ENCODE measurements at regions not wholly inside any gene's neighbourhood (a gene's known extent, or its start where the extent isn't known, plus 50 kb on each side); places are given as distances from the start of the nearest gene placed in this dataset.
A peak's percentile ranks its signal among the peaks of the same experiment; 100 is the strongest.

DNA sequence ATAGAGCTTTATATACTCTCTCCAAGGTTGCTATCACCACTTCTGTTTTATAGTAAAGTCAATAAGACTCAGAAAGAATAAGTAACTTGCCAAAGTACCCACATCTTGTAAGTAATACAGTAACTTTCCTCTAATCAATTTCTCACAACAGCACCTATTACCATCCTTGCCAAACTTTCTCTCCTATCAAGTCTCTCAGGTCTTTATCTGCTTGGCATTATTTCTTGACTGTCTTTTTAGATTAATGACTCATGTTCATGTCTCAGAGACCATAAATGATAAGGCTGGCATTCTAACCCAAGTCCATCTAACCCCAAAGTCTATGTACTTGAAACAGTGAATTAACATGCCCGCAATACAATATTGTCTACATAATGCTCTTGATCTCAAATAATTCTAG is 618.0 kb upstream of the ZEB2 start:
- no peak for DNase-seq (ENCODE audit: low spot score)

DNA sequence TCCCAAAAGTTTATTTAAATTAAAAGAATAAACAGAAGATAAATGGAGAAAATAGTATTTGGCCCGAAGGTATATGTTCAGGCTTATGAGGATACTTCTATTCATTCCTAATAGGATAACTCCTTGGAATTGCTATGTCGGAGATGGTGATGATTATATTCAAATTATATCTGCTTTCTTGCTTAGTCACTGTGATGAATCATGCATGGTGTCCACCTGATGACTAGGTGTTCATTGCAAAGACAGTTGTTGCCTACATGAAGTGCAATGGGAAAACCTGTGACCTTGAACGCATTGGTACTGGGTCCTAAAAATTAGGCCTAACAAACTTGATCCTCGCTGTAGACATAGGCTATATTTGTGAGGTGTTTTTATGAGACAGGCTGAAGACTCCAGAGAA is 617.3 kb upstream of the ZEB2 start:
- no peak for DNase-seq (ENCODE audit: low spot score)

DNA sequence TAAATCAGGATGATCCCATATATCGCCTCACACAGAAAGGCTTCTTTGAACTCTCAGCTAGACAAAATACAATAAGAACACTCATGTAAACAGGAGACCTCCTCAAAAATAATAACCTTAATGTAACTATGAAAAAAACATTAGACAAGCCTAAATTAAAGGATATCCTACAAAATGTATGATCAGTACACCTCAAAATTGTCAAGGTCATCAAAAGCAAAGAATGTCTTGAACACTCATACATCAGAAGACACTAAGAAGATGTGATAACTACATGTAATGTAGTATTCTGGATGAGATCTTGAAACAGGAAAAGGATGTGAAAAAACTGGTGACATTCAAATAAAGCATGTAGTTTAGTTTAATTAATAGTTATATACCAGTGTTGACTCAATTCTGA is 616.8 kb upstream of the ZEB2 start:
- no peak for DNase-seq (ENCODE audit: low spot score)

GRCh38 chr2:145126146-145126545 is 606.2 kb upstream of the ZEB2 start:
- DNase-seq (ENCODE audit: low spot score): no peak

DNA sequence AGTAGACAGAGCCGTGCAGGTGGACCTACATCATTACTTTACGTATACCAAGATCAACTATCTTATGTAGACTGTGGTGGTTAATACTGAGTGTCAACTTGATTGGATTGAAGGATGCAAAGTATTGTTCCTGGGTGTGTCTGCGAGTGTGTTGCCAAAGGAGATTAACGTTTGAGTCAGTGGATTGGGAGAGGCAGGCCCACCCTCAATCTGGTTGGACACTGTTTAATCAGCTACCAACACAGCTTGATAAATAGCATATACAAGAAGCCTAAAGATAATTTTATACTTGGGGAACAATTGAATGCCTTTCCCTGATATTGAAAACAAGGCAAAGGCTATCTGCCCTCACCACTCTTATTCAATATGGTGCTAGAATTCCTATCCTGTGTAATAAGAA is 604.2 kb upstream of the ZEB2 start:
- DNase-seq (ENCODE audit: low spot score): no peak

- no peak for DNase-seq (ENCODE audit: low spot score)
Measured at GRCh38 chr2:145123606-145124005, 603.7 kb upstream of the ZEB2 start.

- no peak for DNase-seq (ENCODE audit: low spot score)
Measured at GRCh38 chr2:145119225-145119624, 599.3 kb upstream of the ZEB2 start.

GRCh38 chr2:145116834-145117725 is 597.2 kb upstream of the ZEB2 start:
- DNase-seq (ENCODE audit: low spot score): no peak

- DNase-seq (ENCODE audit: low spot score): no peak
Measured at GRCh38 chr2:145116056-145116455, 596.1 kb upstream of the ZEB2 start.

DNA sequence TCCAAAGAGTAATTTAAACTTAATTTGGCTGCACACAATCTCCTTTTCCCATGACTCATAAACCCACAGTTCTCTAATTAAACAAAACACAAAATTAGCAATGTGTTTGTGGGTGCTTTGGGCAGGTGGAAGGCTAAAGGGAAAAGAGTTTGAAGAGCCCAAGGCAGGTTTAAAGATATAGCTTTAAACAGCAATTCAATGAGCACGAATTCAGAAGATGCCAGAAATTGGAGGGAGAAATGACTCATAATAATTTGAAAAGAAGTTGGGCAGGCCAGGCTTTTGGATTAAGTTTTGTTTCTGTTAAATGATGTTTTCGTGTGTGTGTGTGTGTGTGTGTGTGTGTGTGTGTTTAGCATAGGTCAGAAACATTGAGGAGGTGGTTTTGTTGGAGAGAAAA is 594.8 kb upstream of the ZEB2 start:
- DNase-seq (ENCODE audit: low spot score): no peak

- no peak for DNase-seq (ENCODE audit: low spot score)
Measured at GRCh38 chr2:145112467-145112866, 592.5 kb upstream of the ZEB2 start.

GRCh38 chr2:145110668-145111356 is 590.9 kb upstream of the ZEB2 start:
- no peak for DNase-seq (ENCODE audit: low spot score)

- no peak for DNase-seq (ENCODE audit: low spot score)
Measured at GRCh38 chr2:145108959-145109710, 589.2 kb upstream of the ZEB2 start.

DNA sequence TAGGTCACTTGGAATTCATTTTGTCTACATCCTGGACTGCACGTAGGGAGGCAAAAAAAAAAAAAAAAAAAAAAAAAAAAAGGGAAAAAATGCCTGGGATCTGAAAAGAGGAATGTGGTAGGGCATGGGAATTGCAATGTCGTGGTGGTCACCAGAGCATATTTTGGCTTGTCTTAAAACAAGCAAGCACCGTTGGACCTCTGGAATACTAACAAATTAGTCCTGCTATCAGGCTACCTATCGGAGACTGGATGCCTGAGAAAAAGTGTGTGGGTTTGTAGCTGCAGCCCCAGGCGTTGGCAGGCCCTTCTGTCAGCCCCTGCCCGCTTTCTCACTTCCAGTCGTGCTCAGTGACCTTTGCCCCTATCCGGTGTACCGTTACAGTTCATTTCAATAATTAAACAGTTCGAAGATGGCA is 588.5 kb upstream of the ZEB2 start:
- DNase-seq (ENCODE audit: low spot score): peak; percentile 8

DNA sequence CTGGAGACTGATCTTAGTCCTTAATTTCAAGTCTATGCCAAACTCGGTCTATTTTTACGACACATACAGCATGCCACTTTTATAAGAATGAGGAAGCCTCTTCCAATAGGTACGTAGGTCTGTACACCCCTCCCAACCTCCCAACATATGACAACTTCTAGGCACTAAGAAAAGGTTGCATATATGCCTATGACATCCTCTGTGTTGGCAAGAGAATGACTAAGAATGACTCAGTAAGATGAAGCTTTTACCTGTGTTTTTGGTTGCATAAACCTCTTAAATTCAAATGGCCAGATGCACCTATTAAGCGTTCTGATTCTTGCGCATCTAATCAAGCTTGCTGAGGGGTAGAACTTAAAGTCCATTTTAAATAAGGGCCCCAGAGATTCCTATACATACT is 586.4 kb upstream of the ZEB2 start:
- no peak for DNase-seq (ENCODE audit: low spot score)

- no peak for DNase-seq (ENCODE audit: low spot score)
Measured at GRCh38 chr2:145102706-145103105, 582.8 kb upstream of the ZEB2 start.

DNA sequence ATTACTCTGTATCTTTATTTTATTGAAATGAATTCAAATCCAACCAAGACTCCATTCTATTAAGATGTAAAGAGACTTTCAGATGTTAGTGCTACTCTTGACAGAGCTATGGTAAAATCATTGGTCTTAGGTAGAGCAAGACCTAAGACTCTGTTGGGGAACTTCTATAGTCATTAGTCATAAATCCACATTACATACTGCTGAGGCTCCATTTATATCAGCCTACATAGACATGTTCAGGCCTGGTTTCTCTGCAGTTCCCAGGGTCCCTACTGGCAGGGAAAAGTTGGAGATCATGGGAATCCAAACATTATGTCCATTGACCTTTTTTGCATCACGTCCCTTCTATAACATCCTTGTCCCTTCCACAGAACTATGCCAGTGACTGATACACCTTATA is 580.4 kb upstream of the ZEB2 start:
- DNase-seq (ENCODE audit: low spot score): no peak

DNA sequence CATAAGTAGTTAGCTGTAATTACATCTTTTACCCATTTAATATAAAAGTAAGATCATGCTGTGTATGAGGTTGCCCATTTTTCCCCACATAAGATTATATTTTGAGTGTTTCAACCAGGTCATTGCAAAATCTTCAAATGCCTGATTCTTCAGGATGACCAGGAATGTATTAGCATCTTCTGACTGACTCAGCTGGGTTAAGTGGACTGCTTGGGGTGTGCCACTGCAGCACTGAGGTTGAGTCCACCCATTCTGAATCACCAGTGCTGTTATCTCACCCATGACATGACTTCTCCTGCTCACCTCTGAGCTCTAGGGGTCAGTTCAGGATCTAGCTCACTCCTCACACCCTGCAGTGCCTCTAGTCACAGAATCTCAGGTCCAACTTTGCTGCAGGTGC is 576.7 kb upstream of the ZEB2 start:
- no peak for DNase-seq (ENCODE audit: low spot score)

GRCh38 chr2:145095641-145096435 is 575.9 kb upstream of the ZEB2 start:
- no peak for DNase-seq (ENCODE audit: low spot score)

DNA sequence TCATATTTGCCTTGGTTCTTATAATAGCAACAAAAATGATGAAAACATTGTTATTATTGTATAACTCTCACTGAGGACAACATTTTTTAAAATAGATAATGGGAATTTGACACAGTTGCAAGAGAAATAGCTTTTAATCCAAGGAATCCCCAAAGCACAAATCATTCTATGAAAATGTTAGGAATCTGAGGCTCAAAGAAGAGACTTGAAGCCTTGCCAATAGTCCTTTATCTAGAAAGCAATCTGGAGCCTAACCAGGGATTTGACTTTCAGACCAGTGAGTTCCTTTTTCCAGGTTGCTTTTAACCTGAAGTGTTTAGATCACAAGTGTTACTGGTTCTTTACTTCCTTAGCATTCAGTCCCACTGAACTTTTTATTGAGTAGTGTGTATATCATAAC is 574.5 kb upstream of the ZEB2 start:
- no peak for DNase-seq (ENCODE audit: low spot score)

GRCh38 chr2:145091967-145092366 is 572.0 kb upstream of the ZEB2 start:
- no peak for DNase-seq (ENCODE audit: low spot score)
